ENCODE measurements at regions not wholly inside any gene's neighbourhood (a gene's known extent, or its start where the extent isn't known, plus 50 kb on each side); places are given as distances from the start of the nearest gene placed in this dataset.
A peak's percentile ranks its signal among the peaks of the same experiment; 100 is the strongest.

- H3K4me3 ChIP-seq (ENCODE audit: low read length) = no peak overlapping the region
- no peak for DNase-seq (ENCODE audit: low read depth)
- TF ChIP-seq CTCF (conservative IDR thresholded peaks at IDR 0.05; ENCODE audit: low read length) = no peak
Measured at GRCh38 chr2:67462738-67463496, 65.8 kb downstream of the ETAA1 start.

GRCh38 chr2:67463810-67464209 is 66.7 kb downstream of the ETAA1 start:
- TF ChIP-seq CTCF (conservative IDR thresholded peaks at IDR 0.05; ENCODE audit: low read length) = no peak
- no peak for DNase-seq (ENCODE audit: low read depth)
- no peak overlapping the region for H3K4me3 ChIP-seq (ENCODE audit: low read length)

- no peak for DNase-seq (ENCODE audit: low read depth)
- no peak overlapping the region for H3K4me3 ChIP-seq (ENCODE audit: low read length)
- no peak for TF ChIP-seq CTCF (conservative IDR thresholded peaks at IDR 0.05; ENCODE audit: low read length)
Measured at GRCh38 chr2:67465623-67466022, 68.5 kb downstream of the ETAA1 start.

GRCh38 chr2:67466734-67467133 is 69.6 kb downstream of the ETAA1 start:
- no peak for TF ChIP-seq CTCF (conservative IDR thresholded peaks at IDR 0.05; ENCODE audit: low read length)
- no peak for DNase-seq (ENCODE audit: low read depth)
- no peak overlapping the region for H3K4me3 ChIP-seq (ENCODE audit: low read length)

- no peak for TF ChIP-seq CTCF (conservative IDR thresholded peaks at IDR 0.05; ENCODE audit: low read length)
- H3K4me3 ChIP-seq (ENCODE audit: low read length) = no peak overlapping the region
- no peak for DNase-seq (ENCODE audit: low read depth)
Measured at GRCh38 chr2:67471681-67472080, 74.5 kb downstream of the ETAA1 start.

GRCh38 chr2:67476809-67477790 is 80.0 kb downstream of the ETAA1 start:
- H3K4me3 ChIP-seq (ENCODE audit: low read length) = no peak overlapping the region
- peak; percentile 62 for DNase-seq (ENCODE audit: low read depth)
- peak; percentile 61 for TF ChIP-seq CTCF (conservative IDR thresholded peaks at IDR 0.05; ENCODE audit: low read length)
